Spleen (tissue), 11 donors: ENCODE measurements at regions not wholly inside any gene's neighbourhood (a gene's known extent, or its start where the extent isn't known, plus 50 kb on each side); places are given as distances from the start of the nearest gene placed in this dataset.

Experiments used
- DNase-seq: peaks from one replicate; pipeline ENCODE4 v3.0.0-alpha.2; 2020
- H3K27ac ChIP-seq, 8 donors: fragments of 200-600 bp; sonication (generic) in 7 of 8; 1 replicate in 4 of 8; 2 replicates in 4 of 8; pipeline versions ENCODE4 v1.5.0 to v1.8.0; 2016 to 2021; ENCODE audit warnings: inconsistent platforms in 4 of 8, mild to moderate bottlenecking in 4 of 8, moderate library complexity in 1 of 8
- H3K27me3 ChIP-seq, 7 donors: fragments of 200-600 bp; sonication (generic) in 6 of 7; replicated peaks in 1 of 7; 1 replicate in 4 of 7; 2 replicates in 3 of 7; pipeline versions ENCODE4 v1.5.0 to v1.8.0; 2016 to 2021; ENCODE audit warnings: inconsistent platforms in 3 of 7, mild to moderate bottlenecking in 1 of 7
- H3K36me3 ChIP-seq, 6 donors: fragments of 200-600 bp; sonication (generic) in 5 of 6; 1 replicate in 4 of 6; 2 replicates in 2 of 6; pipeline versions ENCODE4 v1.5.0 to v1.8.0; 2016 to 2021; ENCODE audit warnings: inconsistent platforms in 2 of 6
- H3K4me1 ChIP-seq, 6 donors: fragments of 200-600 bp; sonication (generic) in 5 of 6; 1 replicate in 3 of 6; 2 replicates in 3 of 6; pipeline versions ENCODE4 v1.5.0 to v1.8.0; 2016 to 2021; ENCODE audit warnings: inconsistent platforms in 3 of 6
- H3K4me3 ChIP-seq, 8 donors: fragments of 200-600 bp; sonication (generic) in 7 of 8; 1 replicate in 4 of 8; 2 replicates in 4 of 8; pipeline versions ENCODE4 v1.5.0 to v1.8.0; 2016 to 2021; ENCODE audit warnings: inconsistent platforms in 4 of 8, mild to moderate bottlenecking in 4 of 8, moderate library complexity in 2 of 8
- H3K9me3 ChIP-seq, 8 donors: fragments of 200-600 bp; sonication (generic) in 7 of 8; 1 replicate in 4 of 8; 2 replicates in 4 of 8; pipeline versions ENCODE4 v1.5.0 to v1.8.0; 2016 to 2021; ENCODE audit warnings: inconsistent platforms in 4 of 8
- CTCF ChIP-seq, 11 experiments: fragments of 200-600 bp in 7 of 11; fragments of 450-650 bp in 4 of 11; sonication (generic) in 4 of 11; IDR thresholded peaks in 8 of 11; conservative IDR thresholded peaks in 3 of 11; 1 replicate in 7 of 11; 2 replicates in 4 of 11; pipeline versions ENCODE4 v1.4.0 to v1.8.0; 2016 to 2021; ENCODE audit warnings: antibody characterized with exemption in 11 of 11, inconsistent platforms in 4 of 11, mild to moderate bottlenecking in 1 of 11
- POLR2A ChIP-seq, 3 donors: fragments of 450-650 bp; IDR thresholded peaks; one replicate each; pipeline ENCODE4 v1.5.1; 2017; ENCODE audit warnings: antibody characterized with exemption in 3 of 3, mild to moderate bottlenecking in 1 of 3
- POLR2AphosphoS5 ChIP-seq, 3 donors: sonication (generic); formaldehyde crosslinking; IDR thresholded peaks; one replicate each; pipeline ENCODE4 v1.5.1; 2017; ENCODE audit warnings: antibody characterized with exemption in 3 of 3
- WGBS, 5 donors: extraction: QIAGEN DNeasy Blood & Tissue Kit in 3 of 5; methylation state at CpG; one replicate each; pipeline versions ENCODE4 v1.1.5 to v1.1.7; 2013 to 2018; 5-methylcytosine and 5-hydroxymethylcytosine counted together
- intact Hi-C: fragments of 100-400 bp; cut with DNase I; formaldehyde crosslinking; loops from one replicate; pipeline ENCODE4 v1.15.0; 2023; ENCODE audit warnings: low total_unique reads
- donor health status: healthy with polysubstance abuse.
- donor health status: DM: no; HTN: no; CAD: no; lungs with moderate emphysema.
- donor health status: DM: no; HTN: no; CAD: no.
- donor health status: Bipolar disorder and iron deficiency.
- donor health status: healthy.
- donor health status: DM: no; HTN: no; CAD: no.
- donor health status: DM: yes; HTN: yes; CAD: no.

GRCh38 chr6:47149554-47149953 lies 107.4 kb upstream of the ADGRF1 start:
- H3K27me3 ChIP-seq = peaks cover 0 to 7% (median 0%) of the 10 kb centered on the region in 7 donors
- no peak overlapping the region for H3K27ac ChIP-seq
- TF ChIP-seq CTCF (IDR thresholded peaks at IDR 0.05 in 8 of 11, conservative IDR thresholded peaks at IDR 0.05 in 3 of 11) = no peak
- TF ChIP-seq POLR2AphosphoS5 (IDR thresholded peaks at IDR 0.05) = no peak
- TF ChIP-seq POLR2A (IDR thresholded peaks at IDR 0.05) = no peak
- intact Hi-C loops = no loop called here
- H3K4me3 ChIP-seq = no peak overlapping the region
- H3K9me3 ChIP-seq = no peaks in the 10 kb centered on the region
- H3K36me3 ChIP-seq = no peaks in the 10 kb centered on the region
- WGBS, 5 donors = 56 to 67% (median 64%) methylated on average over 2 of the region's 2 CpGs
- H3K4me1 ChIP-seq = peaks cover 0 to 9% (median 3%) of the 10 kb centered on the region in 6 donors
- no peak for DNase-seq

- TF ChIP-seq POLR2AphosphoS5 (IDR thresholded peaks at IDR 0.05) = no peak
- no peak for TF ChIP-seq CTCF (IDR thresholded peaks at IDR 0.05 in 8 of 11, conservative IDR thresholded peaks at IDR 0.05 in 3 of 11)
- no peak for TF ChIP-seq POLR2A (IDR thresholded peaks at IDR 0.05)
- no peaks in the 10 kb centered on the region for H3K9me3 ChIP-seq
- peaks cover 0 to 9% (median 3%) of the 10 kb centered on the region in 6 donors for H3K4me1 ChIP-seq
- WGBS, 5 donors = 79 to 94% (median 88%) methylated on average over 2 of the region's 2 CpGs
- peaks cover 0 to 7% (median 0%) of the 10 kb centered on the region in 7 donors for H3K27me3 ChIP-seq
- no peak for DNase-seq
- no peak overlapping the region for H3K4me3 ChIP-seq
- no peaks in the 10 kb centered on the region for H3K36me3 ChIP-seq
- H3K27ac ChIP-seq = no peak overlapping the region
- intact Hi-C loops = no loop called here
These were observed 106.9 kb upstream of the ADGRF1 start for GRCh38 chr6:47149066-47149465.

GRCh38 chr6:47147836-47148344 lies 105.8 kb upstream of the ADGRF1 start:
- Histone ChIP-seq H3K9me3 (no peaks in the 10 kb centered on the region), H3K27me3 (peaks cover 0 to 7% (median 0%) of the 10 kb centered on the region in 7 donors), H3K27ac (no peak overlapping the region), H3K36me3 (no peaks in the 10 kb centered on the region), H3K4me1 (peaks cover 0 to 5% (median under 1%) of the 10 kb centered on the region in 6 donors), H3K4me3 (no peak overlapping the region)
- DNase-seq = no peak
- intact Hi-C loops = no loop called here
- WGBS, 5 donors = 82 to 93% (median 84%) methylated on average over 6 of the region's 6 CpGs
- TF ChIP-seq POLR2A (IDR thresholded peaks at IDR 0.05) (no peak), POLR2AphosphoS5 (IDR thresholded peaks at IDR 0.05) (no peak), CTCF (IDR thresholded peaks at IDR 0.05 in 8 of 11, conservative IDR thresholded peaks at IDR 0.05 in 3 of 11) (no peak)

- H3K27me3 ChIP-seq = peaks cover 0 to 7% (median 0%) of the 10 kb centered on the region in 7 donors
- H3K9me3 ChIP-seq = no peaks in the 10 kb centered on the region
- intact Hi-C loops = no loop called here
- no peak for DNase-seq
- H3K36me3 ChIP-seq = no peaks in the 10 kb centered on the region
- no peak overlapping the region for H3K4me3 ChIP-seq
- no peak overlapping the region for H3K27ac ChIP-seq
- TF ChIP-seq POLR2AphosphoS5 (IDR thresholded peaks at IDR 0.05) (no peak), POLR2A (IDR thresholded peaks at IDR 0.05) (no peak), CTCF (IDR thresholded peaks at IDR 0.05 in 8 of 11, conservative IDR thresholded peaks at IDR 0.05 in 3 of 11) (no peak)
- 31 to 42% (median 37%) methylated on average over 5 of the region's 5 CpGs for WGBS, 5 donors
- no peaks in the 10 kb centered on the region for H3K4me1 ChIP-seq
These were observed 105.1 kb upstream of the ADGRF1 start for GRCh38 chr6:47147175-47147727.
